Endothelial cell of umbilical vein (primary cell): ENCODE measurements at regions not wholly inside any gene's neighbourhood (a gene's known extent, or its start where the extent isn't known, plus 50 kb on each side); places are given as distances from the start of the nearest gene placed in this dataset.

Source experiments
- BruUV-seq: library from RNA; stranded (reverse); fragments of 400-500 nt; replicated peaks from 2 replicates; lab custom pipeline; 2021; lab: Mats Ljungman, UMichigan
- CTCF ChIA-PET: fragments of 300-600, 350-600 bp; sonication (Branson Sonifier 250); formaldehyde crosslinking; loops from one replicate; lab custom pipeline; 2021; ENCODE audit warnings: antibody characterized with exemption, inconsistent platforms; lab: Charles Lee
- POLR2A ChIA-PET: fragments of 300-600, 350-600 bp; sonication (Branson Sonifier 250); formaldehyde crosslinking; loops from one replicate; lab custom pipeline; 2021; ENCODE audit warnings: antibody characterized with exemption, inconsistent platforms; lab: Charles Lee
- DNase-seq: peaks from one replicate; pipeline ENCODE4 v3.0.0-alpha.2; 2011; ENCODE audit warnings: low read depth, low spot score
- FAIRE-seq: peaks from 2 replicates; lab custom pipeline; 2011; peaks lifted over from hg19 to GRCh38; lab: Jason Lieb, UNC
- H2AFZ ChIP-seq: 2 replicates; pipeline ENCODE4 v1.6.0; 2012; ENCODE audit warnings: low read depth, low read length, control low read depth, inconsistent platforms
- H3K27ac ChIP-seq: 2 replicates; pipeline ENCODE4 v1.5.1; 2011; ENCODE audit warnings: low read depth, mild to moderate bottlenecking, control low read depth, low read length, moderate library complexity; ENCODE audit not compliant: insufficient read depth
- H3K27me3 ChIP-seq, 2 experiments: 2 replicates each; pipeline versions ENCODE4 v1.6.0 to v1.6.1; 2011; ENCODE audit warnings: low read length in 2 of 2, mixed read lengths in 1 of 2; ENCODE audit not compliant: control insufficient read depth in 2 of 2, insufficient read depth in 2 of 2
- H3K36me3 ChIP-seq, 2 experiments: 2 replicates in 1 of 2; 3 replicates in 1 of 2; pipeline ENCODE4 v1.5.1; 2011; ENCODE audit warnings: low read length in 2 of 2, mild to moderate bottlenecking in 1 of 2, moderate library complexity in 1 of 2; ENCODE audit not compliant: control insufficient read depth in 2 of 2, insufficient read depth in 2 of 2; ENCODE audit errors: extremely low read depth in 1 of 2
- H3K4me1 ChIP-seq: 3 replicates; pipeline ENCODE4 v1.5.1; 2011; ENCODE audit warnings: mild to moderate bottlenecking, low read length; ENCODE audit not compliant: control insufficient read depth, insufficient read depth; ENCODE audit errors: extremely low read depth
- H3K4me2 ChIP-seq: 2 replicates; pipeline ENCODE4 v1.6.1; 2011; ENCODE audit warnings: low read length, control low read depth, mixed read lengths; ENCODE audit not compliant: insufficient read depth
- H3K4me3 ChIP-seq, 3 experiments: fragments of 200-600 bp in 1 of 3; sonication (generic), shearing (Covaris generic) in 1 of 3; replicated peaks in 1 of 3; 2 replicates each; pipeline ENCODE4 v1.5.1; 2011 to 2016; ENCODE audit warnings: control low read depth in 3 of 3, low read length in 3 of 3, mild to moderate bottlenecking in 2 of 3, inconsistent platforms in 1 of 3, low read depth in 1 of 3, moderate library complexity in 1 of 3; ENCODE audit not compliant: insufficient read depth in 1 of 3
- H3K79me2 ChIP-seq: 2 replicates; pipeline ENCODE4 v1.6.0; 2012; ENCODE audit warnings: low read length, inconsistent platforms; ENCODE audit not compliant: control insufficient read depth, insufficient read depth
- H3K9ac ChIP-seq: replicated peaks from 2 replicates; pipeline ENCODE3; 2011; ENCODE audit warnings: low read length, control low read depth; ENCODE audit not compliant: insufficient read depth; ENCODE audit errors: extremely low read depth
- H3K9me1 ChIP-seq: replicated peaks from 3 replicates; pipeline ENCODE4 v1.6.0; 2011; ENCODE audit warnings: mild to moderate bottlenecking, low read length; ENCODE audit not compliant: control insufficient read depth, insufficient read depth; ENCODE audit errors: extremely low read depth
- H3K9me3 ChIP-seq: replicated peaks from 2 replicates; pipeline ENCODE4 v1.5.1; 2012; ENCODE audit warnings: low read length, inconsistent platforms; ENCODE audit not compliant: control insufficient read depth, insufficient read depth
- H4K20me1 ChIP-seq: replicated peaks from 2 replicates; pipeline ENCODE3; 2011; ENCODE audit warnings: mild to moderate bottlenecking, low read length; ENCODE audit not compliant: control insufficient read depth, insufficient read depth; ENCODE audit errors: extremely low read depth
- EZH2 ChIP-seq: IDR thresholded peaks from 2 replicates; pipeline ENCODE4 v1.6.1; 2012; ENCODE audit warnings: borderline replicate concordance, low read depth, mild to moderate bottlenecking, moderate library complexity, low read length, inconsistent platforms; ENCODE audit not compliant: severe bottlenecking
- FOS ChIP-seq: IDR thresholded peaks from 2 replicates; pipeline ENCODE4 v1.6.1; 2011; ENCODE audit warnings: mild to moderate bottlenecking, low read length, moderate library complexity, borderline replicate concordance; ENCODE audit not compliant: insufficient read depth
- GATA2 ChIP-seq: IDR thresholded peaks from 2 replicates; pipeline ENCODE4 v1.7.0; 2011; ENCODE audit warnings: low read depth, mild to moderate bottlenecking, moderate library complexity, mixed read lengths, low read length; ENCODE audit not compliant: insufficient read length, insufficient read depth
- JUN ChIP-seq: IDR thresholded peaks from 2 replicates; pipeline ENCODE4 v1.6.1; 2011; ENCODE audit warnings: borderline replicate concordance, low read depth; ENCODE audit not compliant: insufficient read length, insufficient read depth
- MYC ChIP-seq: IDR thresholded peaks from one replicate; pipeline ENCODE4 v1.6.1; 2011; ENCODE audit warnings: mild to moderate bottlenecking, low read depth, low read length
- POLR2A ChIP-seq: IDR thresholded peaks from 2 replicates; pipeline ENCODE4 v1.6.1; 2012; ENCODE audit warnings: low read depth, mild to moderate bottlenecking, control low read depth, low read length
- POLR2AphosphoS5 ChIP-seq: IDR thresholded peaks from 2 replicates; pipeline ENCODE4 v1.6.1; 2012; ENCODE audit warnings: low read depth, mild to moderate bottlenecking, control low read depth, low read length, moderate library complexity; ENCODE audit not compliant: insufficient read depth
- dilution Hi-C: fragments of 300-500 bp; cut with MboI; formaldehyde crosslinking; loops from one replicate; pipeline ENCODE4 v1.15.0; 2019; ENCODE audit warnings: low sequenced_read_pairs; ENCODE audit not compliant: extremely low pct_ligation_motif_present
- intact Hi-C: fragments of 100-400 bp; cut with micrococcal nuclease; formaldehyde crosslinking; loops from one replicate; pipeline ENCODE4 v1.10.0; 2022
- TF ChIP-seq, protein P1 (sequence below), 2 donors: IDR thresholded peaks; 1 replicate in 1 of 2; 2 replicates in 1 of 2; pipeline ENCODE4 v1.5.1; 2011; ENCODE audit warnings: low read length in 2 of 2, mild to moderate bottlenecking in 2 of 2, moderate library complexity in 2 of 2, control low read depth in 1 of 2, inconsistent platforms in 1 of 2, low read depth in 1 of 2; ENCODE audit not compliant: insufficient read depth in 1 of 2; ENCODE audit errors: extremely low read depth in 1 of 2
- TF ChIP-seq, protein P2 (sequence below): IDR thresholded peaks from 2 replicates; pipeline ENCODE4 v1.6.1; 2011; ENCODE audit not compliant: insufficient read depth, insufficient read length

DNA sequence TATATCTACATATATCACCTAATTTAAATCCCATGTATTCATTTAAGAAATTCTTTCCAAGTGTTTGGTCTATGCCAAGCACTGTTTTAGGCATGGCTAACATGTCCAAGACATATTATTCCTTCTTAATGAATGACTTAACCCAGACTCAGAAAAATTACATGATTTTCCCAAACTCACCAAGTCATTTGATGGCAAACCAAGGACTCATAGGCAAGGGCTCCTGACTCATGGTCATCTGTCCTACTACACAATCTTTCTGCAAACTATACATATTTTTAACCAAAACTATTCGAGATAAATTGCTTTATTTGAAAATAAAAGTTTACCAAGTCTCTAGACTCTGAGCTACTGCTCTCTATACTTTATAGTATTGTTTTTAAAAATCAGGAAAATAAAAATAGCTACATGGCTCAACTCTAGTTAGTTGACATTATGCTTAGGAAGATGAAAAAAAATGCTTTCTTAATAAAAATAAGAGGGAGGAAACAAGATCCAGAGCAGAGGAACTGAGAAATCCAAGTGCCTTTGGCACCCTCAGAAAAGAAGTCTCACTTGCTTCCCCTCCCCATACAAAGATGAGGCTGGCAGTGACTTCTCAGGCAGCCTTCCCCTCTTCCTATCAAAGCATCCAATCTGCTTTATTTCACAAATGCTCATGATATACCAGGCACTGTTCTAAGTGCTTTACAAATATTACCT, 182.2 kb downstream of the RSL24D1 start:
- no peaks in the 10 kb centered on the region for H3K36me3 ChIP-seq
- H3K4me2 ChIP-seq = no peak overlapping the region
- H3K9me3 ChIP-seq = no peaks in the 10 kb centered on the region
- H3K27ac ChIP-seq = no peak overlapping the region
- no peaks in the 10 kb centered on the region for H3K79me2 ChIP-seq
- H3K4me3 ChIP-seq = no peak overlapping the region
- intact Hi-C loops (no loop called here), dilution Hi-C loops (no loop called here)
- POLR2A ChIA-PET = no interaction called here
- H3K9ac ChIP-seq = no peak overlapping the region
- BruUV-seq = no TSS peak
- no peaks in the 10 kb centered on the region for H3K9me1 ChIP-seq
- no peaks in the 10 kb centered on the region for H3K4me1 ChIP-seq
- H3K27me3 ChIP-seq = no peaks in the 10 kb centered on the region
- FAIRE-seq (no peak), DNase-seq (no peak)
- no peaks in the 10 kb centered on the region for H4K20me1 ChIP-seq
- TF ChIP-seq, protein P1, sequence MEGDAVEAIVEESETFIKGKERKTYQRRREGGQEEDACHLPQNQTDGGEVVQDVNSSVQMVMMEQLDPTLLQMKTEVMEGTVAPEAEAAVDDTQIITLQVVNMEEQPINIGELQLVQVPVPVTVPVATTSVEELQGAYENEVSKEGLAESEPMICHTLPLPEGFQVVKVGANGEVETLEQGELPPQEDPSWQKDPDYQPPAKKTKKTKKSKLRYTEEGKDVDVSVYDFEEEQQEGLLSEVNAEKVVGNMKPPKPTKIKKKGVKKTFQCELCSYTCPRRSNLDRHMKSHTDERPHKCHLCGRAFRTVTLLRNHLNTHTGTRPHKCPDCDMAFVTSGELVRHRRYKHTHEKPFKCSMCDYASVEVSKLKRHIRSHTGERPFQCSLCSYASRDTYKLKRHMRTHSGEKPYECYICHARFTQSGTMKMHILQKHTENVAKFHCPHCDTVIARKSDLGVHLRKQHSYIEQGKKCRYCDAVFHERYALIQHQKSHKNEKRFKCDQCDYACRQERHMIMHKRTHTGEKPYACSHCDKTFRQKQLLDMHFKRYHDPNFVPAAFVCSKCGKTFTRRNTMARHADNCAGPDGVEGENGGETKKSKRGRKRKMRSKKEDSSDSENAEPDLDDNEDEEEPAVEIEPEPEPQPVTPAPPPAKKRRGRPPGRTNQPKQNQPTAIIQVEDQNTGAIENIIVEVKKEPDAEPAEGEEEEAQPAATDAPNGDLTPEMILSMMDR (IDR thresholded peaks at IDR 0.05; ENCODE audit: extremely low read depth in 1 of 2, insufficient read depth in 1 of 2, low read depth in 1 of 2, low read length in 2 of 2) = no peak
- no peak for TF ChIP-seq POLR2A
- no peak for TF ChIP-seq JUN
- TF ChIP-seq FOS = no peak
- TF ChIP-seq MYC = no peak
- no peak for TF ChIP-seq GATA2
- no peak for TF ChIP-seq POLR2AphosphoS5
- TF ChIP-seq, protein P2, sequence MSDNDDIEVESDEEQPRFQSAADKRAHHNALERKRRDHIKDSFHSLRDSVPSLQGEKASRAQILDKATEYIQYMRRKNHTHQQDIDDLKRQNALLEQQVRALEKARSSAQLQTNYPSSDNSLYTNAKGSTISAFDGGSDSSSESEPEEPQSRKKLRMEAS = no peak
- TF ChIP-seq EZH2 = no peak
- CTCF ChIA-PET = no interaction called here
- no peak overlapping the region for H2AFZ ChIP-seq
